K562 (cell line): ENCODE measurements at regions not wholly inside any gene's neighbourhood (a gene's known extent, or its start where the extent isn't known, plus 50 kb on each side); places are given as distances from the start of the nearest gene placed in this dataset.

Experiments used
- ATAC-seq: fragments of 200-7000 bp; cut with Tn5 transposase; 3 replicates; pipeline ENCODE4 v1.9.1; 2020; ENCODE audit warnings: moderate library complexity
- BruUV-seq: library from RNA; stranded (reverse); fragments of 400-500 nt; replicated peaks from 2 replicates; lab custom pipeline; 2021; lab: Mats Ljungman, UMichigan
- CTCF ChIA-PET: fragments of 300-600 bp; formaldehyde crosslinking; extraction: SDS; loops from one replicate; lab custom pipeline; 2021; ENCODE audit warnings: low intra/inter-chr PET ratio; lab: Yijun Ruan, JAX
- POLR2A ChIA-PET: fragments of 300-600, 350-650 bp; sonication (Branson Sonifier 250); formaldehyde crosslinking; extraction: SDS; loops from one replicate; lab custom pipeline; 2021; ENCODE audit warnings: antibody characterized with exemption, inconsistent platforms; lab: Yijun Ruan, JAX
- DNase-seq, 4 experiments: peaks; one replicate each; pipeline versions ENCODE4 v3.0.0 to v3.0.0-alpha.2; 2011 to 2018; ENCODE audit warnings: low spot score in 3 of 4, mixed read lengths in 3 of 4; ENCODE audit errors: extremely low read depth in 1 of 4
- FAIRE-seq: peaks from 2 replicates; lab custom pipeline; 2011; peaks lifted over from hg19 to GRCh38; lab: Jason Lieb, UNC
- H2AFZ ChIP-seq: 2 replicates; pipeline ENCODE4 v1.6.0; 2011; ENCODE audit warnings: low read depth, low read length, control low read depth, inconsistent platforms
- H3K27ac ChIP-seq: fragments of 200-600 bp; 3 replicates; pipeline ENCODE4 v1.8.0; 2011; ENCODE audit warnings: low read depth, mild to moderate bottlenecking, control low read depth, inconsistent platforms, low read length, moderate library complexity, mixed read lengths; ENCODE audit errors: extremely low read depth
- H3K27me3 ChIP-seq, 2 experiments: fragments of 300-600 bp in 1 of 2; 2 replicates in 1 of 2; 3 replicates in 1 of 2; pipeline versions ENCODE4 v1.6.0 to v1.8.0; 2011; ENCODE audit warnings: inconsistent platforms in 2 of 2, low read length in 2 of 2, mild to moderate bottlenecking in 1 of 2, mixed read lengths in 1 of 2, moderate library complexity in 1 of 2; ENCODE audit not compliant: control insufficient read depth in 2 of 2, insufficient read depth in 2 of 2
- H3K36me3 ChIP-seq: fragments of 300-600 bp; 3 replicates; pipeline ENCODE4 v1.8.0; 2011; ENCODE audit warnings: mild to moderate bottlenecking, low read length, inconsistent platforms; ENCODE audit not compliant: control insufficient read depth, insufficient read depth
- H3K4me1 ChIP-seq, 2 experiments: fragments of 200-600 bp in 1 of 2; replicated peaks in 1 of 2; 2 replicates in 1 of 2; 3 replicates in 1 of 2; pipeline versions ENCODE4 v1.5.1 to v1.8.0; 2011; ENCODE audit warnings: inconsistent platforms in 2 of 2, low read length in 2 of 2, mild to moderate bottlenecking in 1 of 2, mixed read lengths in 1 of 2, moderate library complexity in 1 of 2; ENCODE audit not compliant: control insufficient read depth in 2 of 2, insufficient read depth in 2 of 2
- H3K4me2 ChIP-seq: 2 replicates; pipeline ENCODE4 v1.6.1; 2011; ENCODE audit warnings: low read length, control low read depth, inconsistent platforms, mixed read lengths; ENCODE audit not compliant: insufficient read depth
- H3K4me3 ChIP-seq: fragments of 200-600 bp; sonication (generic), shearing (Covaris generic); 2 replicates; pipeline ENCODE4 v1.5.1; 2016; ENCODE audit warnings: control low read depth, inconsistent platforms
- H3K79me2 ChIP-seq: fragments of 200-600 bp; 3 replicates; pipeline ENCODE4 v1.8.0; 2011; ENCODE audit warnings: low read length, inconsistent platforms; ENCODE audit not compliant: control insufficient read depth, insufficient read depth
- H3K9ac ChIP-seq, 2 experiments: 2 replicates each; pipeline versions ENCODE4 v1.6.0 to v1.6.1; 2011; ENCODE audit warnings: low read depth in 2 of 2, low read length in 2 of 2, control low read depth in 1 of 2, inconsistent platforms in 1 of 2, mild to moderate bottlenecking in 1 of 2, mixed read lengths in 1 of 2; ENCODE audit not compliant: insufficient read depth in 1 of 2
- H3K9me1 ChIP-seq: one replicate; pipeline ENCODE4 v1.6.0; 2011; ENCODE audit warnings: inconsistent platforms, mild to moderate bottlenecking, low read length, moderate library complexity; ENCODE audit not compliant: control insufficient read depth, insufficient read depth
- H3K9me3 ChIP-seq: replicated peaks from 2 replicates; pipeline ENCODE4 v1.5.1; 2011; ENCODE audit warnings: low read depth, low read length, inconsistent platforms; ENCODE audit not compliant: control insufficient read depth, insufficient read depth
- H4K20me1 ChIP-seq: replicated peaks from 2 replicates; pipeline ENCODE4 v1.6.1; 2011; ENCODE audit warnings: low read length, inconsistent platforms, mixed read lengths; ENCODE audit not compliant: control insufficient read depth, insufficient read depth
- CTCFL ChIP-seq: IDR thresholded peaks from 2 replicates; pipeline ENCODE4 v1.6.1; 2011; ENCODE audit warnings: borderline replicate concordance, low read depth, mild to moderate bottlenecking, moderate library complexity, low read length; ENCODE audit not compliant: insufficient read depth, poor library complexity, severe bottlenecking
- FOXP4 ChIP-seq: sonication (generic); formaldehyde crosslinking; IDR thresholded peaks from 2 replicates; pipeline ENCODE4 v1.8.0; 2022; ENCODE audit warnings: mild to moderate bottlenecking, missing genetic modification reagents, borderline replicate concordance
- HDGF ChIP-seq: fragments of 450-650 bp; IDR thresholded peaks from 2 replicates; pipeline ENCODE4 v1.6.1; 2016
- HNRNPLL ChIP-seq: fragments of 200-400 bp; formaldehyde crosslinking; IDR thresholded peaks from 2 replicates; pipeline ENCODE4 v1.6.1; 2017; ENCODE audit warnings: low read length, low read depth, mild to moderate bottlenecking; ENCODE audit not compliant: poor library complexity, severe bottlenecking
- KDM2B ChIP-seq: fragments of 250-450 bp; sonication (Bioruptor Pico); IDR thresholded peaks from 2 replicates; pipeline ENCODE4 v1.8.0; 2021; ENCODE audit warnings: mild to moderate bottlenecking, moderate library complexity
- LCOR ChIP-seq: sonication (generic); formaldehyde crosslinking; IDR thresholded peaks from 2 replicates; pipeline ENCODE4 v1.8.0; 2022; ENCODE audit warnings: mild to moderate bottlenecking, missing genetic modification reagents
- MXI1 ChIP-seq: IDR thresholded peaks from 2 replicates; pipeline ENCODE4 v1.6.1; 2011; ENCODE audit warnings: low read depth, mild to moderate bottlenecking, improper control_type of control experiment, low read length
- NR2F6 ChIP-seq: fragments of 450-650 bp; formaldehyde crosslinking; IDR thresholded peaks from 2 replicates; pipeline ENCODE4 v1.4.0; 2020; ENCODE audit warnings: mild to moderate bottlenecking
- POLR2AphosphoS2 ChIP-seq: IDR thresholded peaks from 2 replicates; pipeline ENCODE4 v1.6.1; 2012; ENCODE audit warnings: low read length, improper control_type of control experiment
- SRSF9 ChIP-seq: fragments of 200-400 bp; formaldehyde crosslinking; IDR thresholded peaks from 2 replicates; pipeline ENCODE4 v1.6.1; 2017; ENCODE audit warnings: low read depth, low read length, borderline replicate concordance
- TCF3 ChIP-seq: sonication (generic); formaldehyde crosslinking; IDR thresholded peaks from 2 replicates; pipeline ENCODE4 v1.4.0; 2020; ENCODE audit warnings: mild to moderate bottlenecking, missing genetic modification reagents
- TCF7L2 ChIP-seq: fragments of 150-350 bp; IDR thresholded peaks from 2 replicates; pipeline ENCODE4 v1.6.1; 2016; ENCODE audit warnings: low read depth, mild to moderate bottlenecking, low read length, moderate library complexity
- WHSC1 ChIP-seq: IDR thresholded peaks from one replicate; pipeline ENCODE4 v1.6.1; 2012; ENCODE audit warnings: low read length, control low read depth, inconsistent platforms
- ZBTB8A ChIP-seq: fragments of 450-650 bp; IDR thresholded peaks from 2 replicates; pipeline ENCODE4 v1.6.1; 2018; ENCODE audit warnings: mild to moderate bottlenecking, moderate library complexity; ENCODE audit not compliant: partially characterized antibody
- ZC3H8 ChIP-seq: fragments of 450-650 bp; IDR thresholded peaks from 2 replicates; pipeline ENCODE4 v1.6.1; 2017
- ZNF561 ChIP-seq: fragments of 450-650 bp; formaldehyde crosslinking; conservative IDR thresholded peaks from 2 replicates; pipeline ENCODE4 v1.4.0; 2020; ENCODE audit warnings: mild to moderate bottlenecking, moderate library complexity
- ZNF707 ChIP-seq: fragments of 250-450 bp; sonication (Bioruptor Pico); conservative IDR thresholded peaks from 2 replicates; pipeline ENCODE4 v1.8.0; 2022; ENCODE audit warnings: inconsistent platforms, mild to moderate bottlenecking, moderate library complexity
- ZNF75A ChIP-seq: fragments of 450-650 bp; formaldehyde crosslinking; IDR thresholded peaks from 2 replicates; pipeline ENCODE4 v1.4.0; 2020; ENCODE audit warnings: mild to moderate bottlenecking
- ZZZ3 ChIP-seq: fragments of 450-650 bp; IDR thresholded peaks from 2 replicates; pipeline ENCODE4 v1.6.1; 2016; ENCODE audit warnings: antibody characterized with exemption, mild to moderate bottlenecking, moderate library complexity
- WGBS: fragments of 100-300 bp; shearing (Covaris generic); methylation state at CpG from one replicate; pipeline ENCODE4 v1.1.6; 2016; ENCODE audit warnings: low coverage, mixed read lengths; ENCODE audit not compliant: insufficient coverage; ENCODE audit errors: missing lambda C conversion rate; 5-methylcytosine and 5-hydroxymethylcytosine counted together
- in situ Hi-C: fragments of 300-500 bp; cut with MboI; formaldehyde crosslinking; loops from 4 replicates; pipeline ENCODE4 v1.15.0; 2018; ENCODE audit warnings: inconsistent platforms, mixed read lengths
- intact Hi-C: fragments of 100-400 bp; cut with micrococcal nuclease; formaldehyde crosslinking; loops from 2 replicates; pipeline ENCODE4 v1.14.2; 2022

GRCh38 chr1:199851439-199852140 lies 175.9 kb upstream of the NR5A2 start (continued):
- TF ChIP-seq CTCFL (no peak), ZBTB8A (no peak), KDM2B (CRISPR knock-in tag) (no peak), WHSC1 (no peak)
- TF ChIP-seq, all 486 proteins: peak for 0

- ATAC-seq (no peak), DNase-seq (no peak), FAIRE-seq (no peak)
- CTCF ChIA-PET = no interaction called here
- H3K9me1 ChIP-seq = no peaks in the 10 kb centered on the region
- BruUV-seq = no TSS peak
- WGBS = 0% methylated on average over 3 of the region's 3 CpGs
- H3K79me2 ChIP-seq = no peaks in the 10 kb centered on the region
- no peak overlapping the region for H3K4me3 ChIP-seq
- H3K27ac ChIP-seq = no peak overlapping the region
- in situ Hi-C loops = no loop called here
- POLR2A ChIA-PET = no interaction called here
- H2AFZ ChIP-seq = no peak overlapping the region
- H3K4me1 ChIP-seq = no peaks in the 10 kb centered on the region
- no peaks in the 10 kb centered on the region for H4K20me1 ChIP-seq
- no peaks in the 10 kb centered on the region for H3K36me3 ChIP-seq
- no peak overlapping the region for H3K9ac ChIP-seq
- no peaks in the 10 kb centered on the region for H3K9me3 ChIP-seq
- H3K4me2 ChIP-seq = no peak overlapping the region
- no peaks in the 10 kb centered on the region for H3K27me3 ChIP-seq
- intact Hi-C loops = no loop called here
- TF ChIP-seq POLR2AphosphoS2 (no peak), SRSF9 (no peak), LCOR (no peak), ZNF707 (CRISPR knock-in tag) (no peak), ZNF561 (CRISPR knock-in tag) (no peak), ZC3H8 (no peak), NR2F6 (no peak), FOXP4 (CRISPR knock-in tag) (no peak), WHSC1 (no peak), ZNF75A (CRISPR knock-in tag) (no peak), ZZZ3 (no peak), TCF3 (no peak), HDGF (no peak), TCF7L2 (no peak), MXI1 (no peak), HNRNPLL (no peak)
Measured at GRCh38 chr1:199854686-199855321, 172.7 kb upstream of the NR5A2 start.
